ENCODE measurements at regions not wholly inside any gene's neighbourhood (a gene's known extent, or its start where the extent isn't known, plus 50 kb on each side); places are given as distances from the start of the nearest gene placed in this dataset.

GRCh38 chr11:103671143-103671651 is 365.2 kb upstream of the DDI1 start:
- no peak for TF ChIP-seq POLR2A (IDR thresholded peaks at IDR 0.05; ENCODE audit: low read length)
- no peak for TF ChIP-seq GATA1 (IDR thresholded peaks at IDR 0.05; ENCODE audit: low read depth, low read length)
